G401.6 (cell line): ENCODE measurements at regions not wholly inside any gene's neighbourhood (a gene's known extent, or its start where the extent isn't known, plus 50 kb on each side); places are given as distances from the start of the nearest gene placed in this dataset.

Experiments used
- FAIRE-seq: peaks from 2 replicates; lab custom pipeline; 2012; peaks lifted over from hg19 to GRCh38; lab: Jason Lieb, UNC

DNA sequence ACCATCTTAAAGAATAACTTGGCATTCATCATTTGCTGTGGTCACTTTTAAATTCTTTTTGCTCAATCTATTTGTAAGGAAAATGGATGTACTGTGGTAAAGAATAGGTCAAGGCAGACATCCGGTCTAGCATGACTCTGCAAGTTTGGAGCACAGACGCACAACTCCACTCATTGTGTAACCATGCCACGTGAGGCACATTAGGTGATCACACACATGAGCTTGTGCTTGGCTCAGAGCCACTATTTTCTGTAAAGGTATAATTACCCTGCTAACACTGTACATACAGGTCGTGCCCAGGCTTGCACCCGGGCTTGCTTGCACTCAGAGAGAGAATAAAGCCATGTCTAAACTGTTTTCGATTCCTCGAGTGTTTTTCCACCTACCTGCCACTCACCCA, 1289.1 kb upstream of the ADGRB3 start:
- no peak for FAIRE-seq

DNA sequence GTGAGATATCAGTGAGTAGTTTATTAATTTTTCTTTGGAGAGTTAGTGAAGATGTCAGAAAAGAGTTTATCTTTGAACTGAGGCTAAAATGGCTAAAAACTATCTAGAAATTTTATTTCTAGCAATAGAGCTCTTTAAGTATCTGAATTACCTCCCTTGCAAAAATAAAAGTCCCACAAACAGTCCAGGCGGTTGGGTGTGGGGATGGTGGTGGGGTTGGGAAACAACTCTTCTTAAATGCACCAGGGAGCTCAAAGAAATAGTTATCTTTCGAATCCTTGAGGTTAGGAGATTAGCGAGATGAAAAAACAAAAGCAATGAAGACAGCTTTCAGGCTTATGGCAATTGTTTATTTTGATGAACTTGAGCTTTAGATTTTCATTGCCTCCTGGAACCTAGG, 1299.1 kb upstream of the ADGRB3 start:
- FAIRE-seq = no peak

DNA sequence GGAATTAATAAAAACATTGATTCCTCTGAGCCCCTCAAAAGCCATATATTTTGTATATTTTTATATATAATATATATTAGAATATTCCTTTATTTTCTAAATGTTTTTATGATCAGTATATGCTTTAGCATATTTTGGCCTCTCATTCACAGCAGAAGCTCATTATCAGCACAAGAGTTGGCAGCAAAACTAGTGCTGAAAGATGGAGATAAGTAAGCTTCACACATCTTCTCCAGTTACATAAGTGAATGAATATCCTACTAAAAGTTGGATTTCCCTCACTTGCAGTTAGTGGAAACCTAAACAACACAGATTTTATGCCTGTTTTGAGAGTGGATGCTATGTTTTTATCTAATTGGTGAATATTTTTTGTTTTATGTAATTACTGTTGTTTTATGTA, 1303.8 kb upstream of the ADGRB3 start:
- no peak for FAIRE-seq

DNA sequence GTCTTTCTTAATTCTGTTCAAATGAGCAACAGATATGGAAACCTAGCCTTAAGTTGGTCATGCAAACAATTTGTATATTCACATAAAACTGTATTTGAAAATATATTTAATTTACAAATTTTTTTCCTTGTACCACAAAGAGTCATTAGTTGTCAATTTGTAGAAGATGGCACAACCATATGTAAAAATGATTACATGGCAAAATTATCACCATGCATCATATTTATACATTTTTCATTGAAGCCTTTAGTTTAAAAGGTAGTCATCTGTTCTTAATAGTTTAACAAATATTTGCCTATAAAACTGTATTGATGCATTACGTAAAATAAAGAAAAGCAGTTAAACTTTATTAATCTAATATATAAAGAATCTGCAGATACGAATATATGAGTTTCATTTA, 1306.8 kb upstream of the ADGRB3 start:
- no peak for FAIRE-seq

DNA sequence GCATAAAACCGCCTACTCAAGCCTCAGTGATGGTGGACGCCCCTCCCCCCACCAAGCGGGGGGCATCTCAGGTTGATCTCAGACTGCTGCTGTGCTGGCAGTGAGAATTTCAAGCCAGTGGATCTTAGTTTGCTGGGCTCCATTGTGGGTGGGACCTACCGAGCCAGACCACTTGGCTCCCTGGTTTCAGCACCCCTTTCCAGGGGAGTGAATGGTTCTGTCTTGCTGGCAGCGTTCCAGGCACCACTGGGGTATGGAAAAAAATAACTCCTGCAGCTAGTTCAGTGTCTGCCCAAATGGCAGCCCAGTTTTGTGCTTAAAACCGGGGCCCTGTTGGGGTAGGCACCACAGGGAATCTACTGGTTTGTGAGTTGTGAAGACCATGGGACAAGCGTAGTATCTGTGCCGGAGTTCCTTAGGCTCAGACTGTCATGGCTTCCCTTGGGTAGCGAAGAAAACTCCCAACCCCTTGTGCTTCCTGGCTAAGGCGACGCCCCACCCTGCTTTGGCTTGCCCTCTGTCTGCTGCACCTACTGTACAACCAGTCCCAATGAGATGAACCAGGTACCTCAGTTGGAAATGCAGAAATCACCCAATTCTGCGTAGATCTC, 1334.5 kb upstream of the ADGRB3 start:
- FAIRE-seq = no peak

DNA sequence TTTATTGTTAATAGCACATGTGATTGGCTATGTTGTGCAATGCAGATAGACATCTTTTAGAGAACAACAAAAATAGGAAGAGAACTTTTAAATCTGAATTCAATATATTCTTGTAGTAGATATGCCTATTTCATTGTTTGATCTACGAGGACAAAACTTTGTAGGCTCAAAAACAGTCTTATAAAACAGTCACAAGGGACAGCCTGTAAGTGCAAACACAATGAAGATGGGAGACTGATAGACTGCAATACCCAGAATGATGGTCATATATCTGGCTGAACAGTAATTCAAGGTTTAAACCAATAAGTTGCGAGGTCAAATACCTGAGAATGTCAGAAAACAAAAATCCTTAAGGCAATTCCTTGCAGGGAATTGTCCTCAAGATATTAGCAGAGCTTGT, 1342.9 kb upstream of the ADGRB3 start:
- no peak for FAIRE-seq

DNA sequence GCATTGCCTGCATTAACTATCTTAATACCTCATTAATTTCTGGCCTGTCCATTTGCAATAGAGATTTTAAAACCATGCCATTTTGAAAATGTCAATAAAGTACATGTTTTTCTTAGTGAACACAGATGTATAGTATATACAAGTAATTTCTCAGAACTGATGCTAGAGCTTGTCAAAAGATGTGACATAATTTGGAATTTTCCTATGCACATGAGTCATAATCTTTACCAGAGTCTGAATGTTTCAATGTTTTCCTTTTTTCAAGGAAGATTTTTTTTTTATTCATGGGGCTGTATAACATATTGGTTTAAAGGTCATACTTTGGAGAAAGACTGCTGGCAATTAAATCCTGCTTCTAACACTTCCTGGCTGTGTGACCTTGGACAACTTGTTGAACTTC, 1347.5 kb upstream of the ADGRB3 start:
- FAIRE-seq = no peak

DNA sequence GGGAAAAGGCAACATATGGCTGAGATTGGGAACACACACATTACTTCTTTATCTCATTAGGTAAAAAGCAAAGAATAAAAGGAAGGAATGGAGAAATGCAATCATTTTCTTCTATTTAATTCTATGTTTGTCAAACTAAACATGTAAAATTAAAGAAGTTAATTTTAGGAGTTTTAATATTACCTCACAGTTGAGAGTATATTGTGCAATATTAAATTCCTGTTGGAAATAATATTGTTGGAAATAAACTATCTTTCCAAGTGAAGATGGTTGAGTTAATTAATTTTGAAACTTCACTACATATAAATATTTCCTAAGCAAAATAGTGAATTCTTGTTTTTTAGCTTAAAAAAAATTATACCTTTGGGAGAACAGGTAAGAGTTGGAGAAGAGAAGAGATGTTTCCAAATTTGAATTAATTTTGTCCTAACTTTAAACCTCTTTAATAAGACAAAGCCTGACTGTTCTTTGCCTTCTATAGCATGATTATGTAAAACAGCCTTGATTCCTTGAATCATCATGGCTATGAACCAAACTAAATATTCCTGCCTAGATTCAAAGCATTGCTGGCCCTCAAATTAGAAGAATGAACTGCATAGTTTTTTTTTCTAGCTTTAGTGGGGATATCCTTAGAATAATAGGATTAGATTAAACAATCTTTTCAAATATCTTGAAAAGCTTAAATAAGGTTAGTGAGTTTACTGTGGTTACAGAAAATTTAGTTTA, 1349.1 kb upstream of the ADGRB3 start:
- FAIRE-seq = no peak

DNA sequence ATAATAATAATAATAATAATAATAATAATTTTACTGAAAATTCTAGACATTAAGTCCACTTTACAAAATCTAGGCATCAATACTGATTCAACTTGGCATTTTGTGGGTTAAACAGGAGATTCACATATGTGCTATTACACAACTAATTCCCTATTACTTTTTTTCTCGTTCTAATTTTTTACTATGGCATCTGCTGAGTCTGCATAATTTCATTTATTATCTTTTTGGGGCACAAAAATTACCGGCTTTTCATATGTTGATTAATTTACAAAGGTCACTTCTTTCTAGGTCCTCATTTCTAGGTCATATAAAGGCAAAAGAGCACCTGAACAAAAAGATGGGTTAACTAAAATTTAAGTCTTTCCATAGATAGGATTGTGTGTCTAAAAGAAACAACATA, 1357.8 kb upstream of the ADGRB3 start:
- no peak for FAIRE-seq

DNA sequence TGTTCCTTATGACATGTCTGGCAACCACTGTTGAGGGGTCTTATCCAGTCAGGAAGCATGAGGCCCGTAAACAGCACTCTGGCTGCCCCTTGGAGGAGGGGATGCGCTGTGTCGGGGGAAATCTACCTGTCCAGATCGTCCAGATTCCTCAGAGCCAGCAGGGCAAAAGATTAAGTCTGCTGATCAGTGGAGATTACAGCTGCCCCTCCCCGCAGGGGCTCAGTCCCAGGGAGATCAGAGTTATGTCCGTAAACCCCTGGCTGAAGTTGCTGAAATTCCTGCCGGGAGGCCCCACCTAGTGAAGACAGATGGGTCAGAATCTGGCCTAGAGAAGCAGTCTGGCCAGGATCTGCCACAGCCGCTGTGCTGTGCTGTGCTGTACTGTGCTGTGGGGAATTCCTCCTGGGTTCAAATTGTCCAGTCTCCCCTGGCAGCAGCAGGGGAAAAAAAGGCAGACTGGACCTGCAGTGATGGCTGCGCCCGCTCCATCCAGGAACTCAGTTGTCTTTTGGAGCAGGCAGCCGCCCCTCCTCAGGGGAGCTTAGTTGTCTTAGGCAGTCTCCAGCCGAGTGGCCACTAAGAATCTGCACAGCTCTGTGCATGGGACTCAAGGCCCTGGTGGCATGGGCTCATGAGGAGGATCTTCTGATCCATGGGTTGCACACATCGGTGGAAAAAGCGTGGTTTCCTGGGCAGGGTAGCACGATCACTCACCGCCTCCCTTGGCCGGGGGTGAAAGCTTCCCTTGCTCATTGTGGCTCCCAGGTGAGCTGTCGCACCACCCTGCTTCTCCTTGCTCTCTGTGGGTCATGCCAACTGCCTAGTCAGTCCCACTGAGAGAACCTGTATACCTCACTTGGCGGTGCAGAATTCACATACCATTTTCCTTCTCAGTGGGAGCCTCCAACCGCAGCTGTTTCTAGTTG, 1368.8 kb upstream of the ADGRB3 start:
- no peak for FAIRE-seq

DNA sequence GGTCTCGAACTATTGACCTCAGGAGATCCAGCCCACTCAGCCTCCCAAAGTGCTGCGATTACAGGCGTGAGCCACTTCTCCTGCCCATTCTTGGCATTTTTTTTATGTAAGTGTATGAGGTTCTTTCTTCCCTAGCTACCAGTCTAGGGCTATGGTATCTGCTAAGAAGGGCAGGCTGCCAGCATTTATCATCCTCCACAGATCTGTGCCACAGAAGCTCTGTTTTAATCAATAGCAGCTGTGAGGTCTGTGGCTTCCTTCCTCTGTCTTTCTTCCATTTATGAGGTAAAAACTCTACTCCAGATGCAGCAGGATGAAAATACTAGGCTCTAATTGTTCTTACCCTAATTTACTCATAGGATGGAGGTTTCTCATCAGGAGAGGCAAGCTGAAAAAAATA, 1382.4 kb upstream of the ADGRB3 start:
- no peak for FAIRE-seq

DNA sequence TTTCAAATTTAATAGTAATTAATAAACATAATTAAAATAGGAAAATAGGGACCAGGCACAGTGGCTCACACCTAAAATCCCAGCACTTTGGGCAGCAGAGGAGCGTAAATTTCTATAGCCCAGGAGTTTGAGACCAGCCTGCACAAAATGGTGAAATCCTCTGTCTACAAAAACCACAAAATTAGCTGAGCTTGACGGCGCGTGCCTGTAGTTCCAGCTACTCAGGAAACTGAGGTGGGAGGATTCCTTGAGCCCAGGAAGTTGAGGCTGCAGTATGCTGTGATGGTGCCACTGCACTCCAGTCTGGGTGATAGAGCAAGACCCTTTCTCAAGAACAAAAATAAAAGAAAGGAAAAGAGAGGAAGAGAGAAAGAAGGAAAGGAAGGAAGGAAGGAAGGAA, 1387.0 kb upstream of the ADGRB3 start:
- no peak for FAIRE-seq

DNA sequence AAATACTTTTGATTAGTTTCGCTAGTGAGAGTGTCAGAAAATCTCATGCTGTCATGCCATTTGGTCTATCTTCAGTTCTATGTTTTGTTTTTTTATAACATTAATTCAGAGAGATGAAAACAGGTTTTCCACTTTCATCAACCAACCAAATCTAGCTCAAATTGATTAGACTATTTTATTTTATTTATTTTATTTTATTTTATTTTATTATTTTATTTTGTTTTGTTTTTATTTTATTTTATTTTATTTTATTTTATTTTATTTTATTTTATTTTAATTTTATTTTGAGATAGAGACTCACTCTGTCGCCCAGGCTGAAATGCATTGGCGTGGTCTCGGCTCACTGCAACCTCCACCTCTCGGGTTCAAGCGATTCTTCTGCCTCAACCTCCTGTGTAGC, 1391.0 kb upstream of the ADGRB3 start:
- FAIRE-seq = peak; percentile 53

DNA sequence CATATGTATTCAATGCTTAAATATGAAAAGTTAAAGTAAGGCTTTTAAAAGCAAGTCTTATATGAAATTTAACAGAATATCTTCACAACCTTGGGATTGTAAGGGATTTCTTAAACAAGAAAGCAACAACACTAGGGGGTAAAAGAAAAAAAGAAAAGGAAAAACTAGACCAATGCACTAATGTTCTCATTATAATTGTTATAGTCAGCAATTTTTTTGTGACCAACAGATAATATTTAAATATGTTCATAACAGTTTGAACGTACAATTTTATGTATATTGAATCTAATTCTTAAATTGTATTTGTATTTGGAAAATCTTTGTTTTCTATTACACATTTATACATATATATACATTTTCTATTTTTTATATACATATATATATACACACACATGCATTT, 1397.8 kb upstream of the ADGRB3 start:
- no peak for FAIRE-seq

DNA sequence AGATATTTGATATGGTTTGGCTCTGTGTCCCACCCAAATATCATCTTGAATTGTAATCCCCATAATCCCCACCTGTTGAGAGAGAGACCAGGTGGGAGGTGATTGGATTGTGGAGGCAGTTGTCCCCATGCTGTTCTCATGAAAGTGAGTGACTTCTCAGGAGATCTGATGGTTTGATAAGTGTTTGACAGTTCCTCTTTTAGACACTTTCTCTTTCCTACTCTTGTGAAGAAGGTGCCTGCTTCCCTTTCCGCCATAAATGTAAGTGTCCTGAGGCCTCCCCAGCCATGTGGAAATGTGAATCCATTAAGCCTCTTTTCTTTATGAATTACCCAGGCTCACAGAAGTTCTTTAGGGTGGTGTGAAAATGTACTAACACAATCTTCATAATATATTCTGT, 1404.0 kb upstream of the ADGRB3 start:
- no peak for FAIRE-seq

DNA sequence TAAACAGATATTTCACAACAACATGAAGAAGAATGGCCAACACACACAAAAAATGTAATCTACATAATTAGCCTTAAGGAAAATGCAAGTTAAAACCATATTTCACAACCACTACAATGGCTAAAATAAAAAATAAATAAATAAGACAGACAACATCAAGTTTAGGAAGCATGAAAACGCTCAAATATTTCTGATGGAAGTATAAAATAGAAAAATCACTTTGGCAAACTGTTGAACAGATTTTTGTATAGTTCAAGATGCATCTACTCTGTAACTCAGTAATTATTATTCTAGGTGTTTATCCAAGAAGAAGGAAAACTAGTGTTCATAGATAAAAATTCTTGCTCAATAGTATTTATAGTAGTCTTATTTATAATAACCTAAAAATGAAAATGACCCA, 1410.1 kb upstream of the ADGRB3 start:
- no peak for FAIRE-seq

DNA sequence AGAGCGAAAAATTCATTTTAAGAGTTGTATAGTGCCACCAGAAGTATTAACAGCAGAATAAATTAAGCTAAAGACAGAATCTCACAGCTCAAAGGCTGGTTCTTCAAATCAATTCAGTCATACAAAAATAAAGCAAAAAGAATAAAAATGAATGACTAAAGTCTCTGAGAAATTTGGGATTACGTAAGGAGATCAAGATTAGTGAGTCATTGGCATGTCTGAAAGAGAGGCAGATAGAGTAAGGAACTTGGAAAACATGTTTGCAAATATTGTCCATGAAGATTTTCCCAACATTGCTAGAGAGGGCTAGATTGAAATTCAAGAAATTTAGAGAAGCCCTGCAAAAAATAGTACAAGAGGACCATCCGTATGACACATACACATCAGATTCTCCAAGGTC, 1413.9 kb upstream of the ADGRB3 start:
- no peak for FAIRE-seq

DNA sequence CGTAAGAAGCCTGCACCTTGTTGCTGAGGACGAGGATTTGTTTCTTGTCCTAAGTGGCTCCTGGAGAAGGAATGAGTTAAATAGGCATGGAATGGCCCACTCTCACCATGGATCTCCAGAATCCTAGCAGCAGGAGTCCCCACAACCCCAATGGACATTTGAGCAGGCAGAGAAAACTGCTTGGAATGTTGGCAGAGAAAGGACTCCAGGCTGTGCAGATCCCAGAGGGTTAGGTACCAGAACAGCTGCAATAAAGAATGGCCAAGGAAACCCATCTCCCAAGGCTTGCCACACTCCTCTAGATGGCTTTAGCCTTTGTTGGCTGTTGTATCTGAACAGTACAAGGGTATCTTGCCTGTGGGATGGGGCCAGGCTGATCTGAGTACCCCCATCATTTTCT, 1415.7 kb upstream of the ADGRB3 start:
- FAIRE-seq = no peak

DNA sequence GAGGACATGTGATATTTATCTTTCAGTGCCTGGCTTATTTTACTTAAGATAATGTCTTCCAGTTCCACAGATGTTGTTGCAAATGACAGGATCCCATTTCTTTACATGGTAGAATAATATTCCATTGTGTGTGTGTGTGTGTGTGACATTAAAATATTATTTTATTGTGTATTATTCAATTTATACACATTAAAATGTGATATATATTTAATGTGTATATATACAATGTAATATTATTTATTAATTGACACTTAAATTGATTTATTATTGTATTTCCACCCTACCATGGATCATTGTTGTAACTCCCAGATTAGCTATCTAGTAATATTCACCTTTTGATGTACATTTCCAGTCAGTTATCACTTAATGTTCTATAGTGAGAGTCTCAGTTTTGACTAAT, 1422.5 kb upstream of the ADGRB3 start:
- FAIRE-seq = no peak

DNA sequence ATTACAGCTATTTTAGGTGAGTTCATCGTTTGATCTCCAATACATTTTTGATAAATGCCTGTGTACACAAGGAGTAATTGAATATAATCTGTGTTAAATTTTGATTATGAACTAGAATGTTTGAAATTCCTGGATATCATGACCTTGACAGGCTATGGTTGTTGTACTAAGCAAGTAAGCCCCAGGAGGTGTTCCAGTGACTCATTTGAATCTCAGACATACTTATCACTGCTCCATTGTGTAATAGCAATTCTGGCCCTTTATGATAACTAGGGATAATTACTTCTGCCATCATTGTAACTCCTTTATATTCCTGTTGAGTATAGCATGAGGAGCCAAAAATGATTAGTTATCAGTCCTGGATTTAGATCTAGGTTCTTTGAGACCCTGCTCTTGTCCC, 1424.6 kb upstream of the ADGRB3 start:
- no peak for FAIRE-seq

DNA sequence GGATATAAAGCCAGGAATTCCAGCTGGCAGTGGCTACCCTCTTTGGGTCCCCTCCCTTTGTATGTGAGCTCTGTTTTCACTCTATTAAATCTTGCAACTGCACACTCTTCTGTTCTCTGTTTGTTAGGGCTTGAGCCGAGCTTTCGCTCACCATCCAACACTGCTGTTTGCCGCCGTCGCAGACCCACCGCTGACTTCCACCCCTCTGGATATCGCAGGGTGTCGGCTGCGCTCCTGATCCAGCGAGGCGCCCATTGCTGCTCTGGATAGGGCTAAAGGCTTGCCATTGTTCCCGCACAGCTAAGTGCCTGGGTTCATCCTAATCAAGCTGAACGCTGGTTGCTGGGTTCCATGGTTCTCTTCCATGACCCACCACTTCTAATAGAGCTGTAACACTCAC, 1433.5 kb upstream of the ADGRB3 start:
- FAIRE-seq = no peak

DNA sequence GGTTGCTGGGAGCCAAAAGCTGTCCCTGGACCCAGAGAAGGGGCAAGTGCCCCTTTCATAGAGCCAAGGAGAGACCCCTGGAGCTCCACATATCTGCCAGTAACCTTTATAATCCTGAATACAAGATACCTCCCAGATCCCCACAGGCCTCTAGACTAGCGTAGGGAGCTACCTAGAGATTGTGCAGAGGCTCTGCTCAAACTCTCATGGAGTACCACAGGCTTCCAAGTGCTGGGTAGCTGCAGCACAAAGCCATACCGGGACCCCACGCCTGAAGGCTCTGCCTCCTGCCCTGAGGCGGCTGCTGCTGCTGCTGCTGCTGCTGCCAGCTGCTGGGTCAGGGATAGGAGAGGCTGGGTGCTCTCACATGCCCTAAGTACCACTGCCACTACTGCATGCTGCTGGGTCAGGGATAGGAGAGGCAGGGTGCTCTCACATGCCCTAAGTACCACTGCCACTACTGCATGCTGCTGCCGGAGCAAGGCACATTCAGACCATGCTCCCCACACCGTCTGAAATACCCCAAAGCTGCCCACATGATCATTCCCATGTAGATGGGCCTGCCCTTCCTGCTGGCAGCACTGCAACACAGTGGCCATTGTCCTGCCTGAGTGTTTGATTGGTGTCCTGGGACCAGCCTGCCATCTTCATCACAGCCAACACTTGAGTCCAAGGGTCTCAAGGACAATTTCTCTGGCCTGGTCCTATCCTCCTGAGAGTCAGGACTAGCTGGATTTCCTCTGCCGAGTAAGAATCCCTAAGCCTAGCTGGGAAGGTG, 1434.3 kb upstream of the ADGRB3 start:
- no peak for FAIRE-seq

DNA sequence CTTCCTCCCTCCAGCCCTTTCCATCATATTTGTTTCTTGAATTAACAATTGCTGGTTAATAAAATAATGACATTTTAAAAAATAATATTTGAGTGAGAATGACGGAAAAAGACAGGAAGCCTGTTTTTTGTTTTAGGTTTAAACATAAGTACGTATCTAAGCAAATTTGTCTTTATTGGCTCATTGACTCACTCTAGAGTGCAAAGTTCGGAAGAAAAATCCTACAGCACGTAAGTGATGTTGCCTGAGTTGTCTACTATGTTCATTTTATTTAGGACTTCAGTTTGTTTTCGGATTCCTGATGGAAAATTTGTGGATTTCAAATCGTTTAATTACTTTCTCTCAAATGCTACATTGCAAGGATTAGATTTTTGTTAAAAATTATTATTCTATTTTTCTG, 1435.7 kb upstream of the ADGRB3 start:
- FAIRE-seq = no peak
